Small intestine (tissue), 7 donors: ENCODE measurements at regions not wholly inside any gene's neighbourhood (a gene's known extent, or its start where the extent isn't known, plus 50 kb on each side); places are given as distances from the start of the nearest gene placed in this dataset.
"Not testable (repeated sequence)": the region's sequence is repeated elsewhere in the genome, so short reads cannot be mapped to it uniquely, and the experiment has no call there.

Experiments
- DNase-seq, 2 donors: peaks; one replicate each; pipeline versions ENCODE4 v3.0.0 to v3.0.0-alpha.2; 2013
- FAIRE-seq: peaks from 2 replicates; lab custom pipeline; 2012; peaks lifted over from hg19 to GRCh38; lab: Jason Lieb, UNC
- H3K27ac ChIP-seq, 3 donors: one replicate each; pipeline ENCODE4 v1.5.1; 2013; ENCODE audit warnings: low read length in 2 of 3, mild to moderate bottlenecking in 2 of 3, control low read depth in 1 of 3, inconsistent platforms in 1 of 3, low read depth in 1 of 3, moderate library complexity in 1 of 3
- H3K27me3 ChIP-seq, 3 donors: one replicate each; pipeline ENCODE4 v1.6.1; 2013; ENCODE audit warnings: low read length in 3 of 3, inconsistent platforms in 1 of 3; ENCODE audit not compliant: control insufficient read depth in 3 of 3, insufficient read depth in 3 of 3
- H3K36me3 ChIP-seq, 3 donors: one replicate each; pipeline ENCODE4 v1.6.1; 2013; ENCODE audit warnings: low read length in 3 of 3, inconsistent platforms in 1 of 3, low read depth in 1 of 3, mild to moderate bottlenecking in 1 of 3, moderate library complexity in 1 of 3; ENCODE audit not compliant: control insufficient read depth in 3 of 3, insufficient read depth in 2 of 3
- H3K4me1 ChIP-seq, 3 donors: one replicate each; pipeline ENCODE4 v1.6.1; 2013; ENCODE audit warnings: low read length in 2 of 3, inconsistent platforms in 1 of 3, low read depth in 1 of 3, mild to moderate bottlenecking in 1 of 3, moderate library complexity in 1 of 3; ENCODE audit not compliant: control insufficient read depth in 3 of 3, insufficient read depth in 2 of 3
- H3K4me3 ChIP-seq, 3 donors: one replicate each; pipeline ENCODE4 v1.5.1; 2013; ENCODE audit warnings: low read length in 3 of 3, control low read depth in 1 of 3, inconsistent platforms in 1 of 3, low read depth in 1 of 3, mild to moderate bottlenecking in 1 of 3, moderate library complexity in 1 of 3
- H3K9me3 ChIP-seq, 2 donors: one replicate each; pipeline ENCODE4 v1.6.1; 2013; ENCODE audit warnings: low read depth in 1 of 2, low read length in 1 of 2; ENCODE audit not compliant: control insufficient read depth in 2 of 2, insufficient read depth in 1 of 2
- WGBS, 3 donors: extraction: QIAGEN DNeasy Blood & Tissue Kit; methylation state at CpG; one replicate each; pipeline ENCODE4 v1.1.7; 2013; 5-methylcytosine and 5-hydroxymethylcytosine counted together
- donor health status: healthy with polysubstance abuse.
- donor health status: control.
- donor health status: control.
- donor health status: Bipolar disorder and iron deficiency.
- donor health status: healthy.

DNA sequence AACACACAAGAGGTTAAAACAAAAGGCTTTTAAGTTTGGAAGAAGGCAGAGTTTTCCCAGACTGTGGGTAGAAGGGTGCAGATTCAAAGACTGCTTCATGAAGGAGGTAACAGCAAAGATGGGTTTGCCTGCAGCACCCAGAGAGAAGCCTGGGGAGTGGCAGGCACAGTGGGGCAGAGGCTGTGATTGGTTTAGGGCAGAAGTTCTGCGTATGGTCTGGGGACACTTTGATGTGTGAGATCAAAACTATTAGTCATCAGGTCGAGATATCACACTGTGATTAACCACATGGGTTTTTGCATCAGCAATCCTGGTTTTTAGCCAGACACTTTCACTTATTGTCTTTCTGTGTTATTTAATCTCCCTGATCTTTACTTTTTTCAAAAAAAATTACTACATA, 188.8 kb upstream of the GLRA1 start:
- no peaks in the 10 kb centered on the region for H3K9me3 ChIP-seq
- H3K27ac ChIP-seq = no peak overlapping the region
- H3K36me3 ChIP-seq = no peaks in the 10 kb centered on the region
- DNase-seq (no peak), FAIRE-seq (no peak)
- no peaks in the 10 kb centered on the region for H3K4me1 ChIP-seq
- no peak overlapping the region for H3K4me3 ChIP-seq
- H3K27me3 ChIP-seq = no peaks in the 10 kb centered on the region
- WGBS, 3 donors = 16 to 43% (median 23%) methylated on average over 2 of the region's 2 CpGs

DNA sequence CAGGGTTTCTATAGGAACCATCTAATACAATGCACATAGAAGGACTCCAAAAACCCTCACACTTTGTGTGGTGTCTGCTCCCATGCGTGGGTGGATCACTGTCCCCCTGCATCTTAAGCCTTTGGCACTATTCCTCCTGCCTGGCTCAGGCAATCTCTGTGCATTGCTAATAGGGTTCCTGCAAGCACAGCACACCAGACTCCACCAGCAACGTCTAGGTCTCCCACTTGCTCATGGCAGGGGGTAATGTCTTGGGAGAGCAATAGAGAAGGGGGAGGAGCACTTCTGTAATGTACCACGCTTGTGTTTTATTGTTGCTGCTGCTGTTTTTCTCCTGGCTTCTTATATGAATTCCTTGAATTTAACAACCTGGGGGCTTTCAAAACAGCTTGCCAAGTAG, 182.6 kb upstream of the GLRA1 start:
- Histone ChIP-seq H3K27me3 (no peaks in the 10 kb centered on the region), H3K36me3 (no peaks in the 10 kb centered on the region), H3K27ac (no peak overlapping the region), H3K9me3 (no peaks in the 10 kb centered on the region), H3K4me1 (no peaks in the 10 kb centered on the region), H3K4me3 (no peak overlapping the region)
- DNase-seq = no peak
- FAIRE-seq = no peak
- 27 to 34% (median 32%) methylated on average over 3 of the region's 3 CpGs for WGBS, 3 donors

DNA sequence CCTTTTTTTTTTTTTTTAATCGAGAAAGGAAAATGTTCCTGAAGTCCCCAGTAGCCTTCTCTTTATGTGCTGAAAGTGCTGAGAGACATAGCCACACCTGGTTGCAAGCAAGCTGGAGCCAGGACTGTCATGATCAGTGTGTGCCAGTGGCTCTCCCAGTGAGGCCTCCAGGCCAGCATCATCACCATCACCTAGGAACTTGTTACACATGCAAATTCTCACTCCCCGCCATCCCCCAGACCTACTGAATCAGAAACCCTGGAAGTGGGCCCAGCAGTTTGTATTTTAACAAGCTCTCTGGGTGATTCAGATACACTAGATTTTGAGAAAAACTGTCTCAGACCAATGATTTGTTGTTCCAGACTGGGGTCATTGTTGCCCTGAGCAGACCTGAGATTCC, 181.9 kb upstream of the GLRA1 start:
- H3K27ac ChIP-seq = no peak overlapping the region
- no peaks in the 10 kb centered on the region for H3K36me3 ChIP-seq
- H3K27me3 ChIP-seq = no peaks in the 10 kb centered on the region
- DNase-seq (no peak), FAIRE-seq (no peak)
- no peaks in the 10 kb centered on the region for H3K4me1 ChIP-seq
- no peak overlapping the region for H3K4me3 ChIP-seq
- 82 to 93% (median 84%) methylated on average over 2 of the region's 2 CpGs for WGBS, 3 donors
- H3K9me3 ChIP-seq = no peaks in the 10 kb centered on the region

DNA sequence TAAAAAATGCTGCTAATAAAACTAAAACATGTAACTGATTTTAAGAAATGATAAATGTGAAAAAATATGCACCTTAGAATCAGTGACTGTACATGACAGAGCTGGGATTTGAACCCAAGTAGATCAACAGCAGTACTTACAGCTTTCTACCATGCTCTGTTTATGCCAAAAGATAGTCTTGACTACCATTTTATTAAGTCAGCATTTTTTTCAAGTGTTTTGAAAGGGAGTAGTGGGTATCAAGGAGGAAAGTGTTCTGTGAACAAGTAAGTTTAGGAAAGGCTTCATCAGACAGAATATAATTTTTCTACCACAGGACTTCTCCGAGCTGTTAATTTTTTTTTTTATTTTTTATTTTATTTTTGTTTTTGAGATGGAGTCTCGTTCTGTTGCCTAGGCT, 180.4 kb upstream of the GLRA1 start:
- DNase-seq = no peak
- WGBS, 3 donors = 76 to 89% (median 82%) methylated on average over 2 of the region's 2 CpGs
- H3K4me1 ChIP-seq = no peaks in the 10 kb centered on the region
- H3K36me3 ChIP-seq = no peaks in the 10 kb centered on the region
- no peaks in the 10 kb centered on the region for H3K9me3 ChIP-seq
- H3K27me3 ChIP-seq = no peaks in the 10 kb centered on the region
- H3K4me3 ChIP-seq = no peak overlapping the region
- H3K27ac ChIP-seq = no peak overlapping the region
- FAIRE-seq = no peak

DNA sequence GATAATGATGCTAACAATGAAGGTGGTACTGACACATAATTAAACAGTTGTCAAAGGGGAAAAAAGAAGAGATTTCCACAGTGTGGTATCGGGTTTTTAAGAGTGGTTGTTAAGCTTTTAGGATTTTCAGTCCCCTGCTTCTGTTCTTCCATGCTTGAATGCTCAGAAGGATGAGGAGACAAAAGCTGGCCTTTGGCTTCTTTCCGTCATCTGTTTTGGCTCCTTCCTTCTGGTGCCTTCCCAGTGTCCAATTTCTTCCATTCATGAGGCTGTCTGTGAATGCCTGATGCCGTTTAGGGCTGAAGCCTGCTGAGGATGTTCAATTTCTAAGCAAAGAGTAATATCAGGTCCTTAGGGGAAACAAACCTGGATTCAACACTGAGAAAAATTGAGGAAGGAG, 179.6 kb upstream of the GLRA1 start:
- Histone ChIP-seq H3K4me1 (no peaks in the 10 kb centered on the region), H3K36me3 (no peaks in the 10 kb centered on the region), H3K27me3 (no peaks in the 10 kb centered on the region), H3K9me3 (no peaks in the 10 kb centered on the region), H3K27ac (no peak overlapping the region), H3K4me3 (no peak overlapping the region)
- DNase-seq (no peak), FAIRE-seq (no peak)
- whole genome bisulfite sequencing, 3 donors = 67 to 75% (median 71%) methylated on average over 3 of the region's 3 CpGs

DNA sequence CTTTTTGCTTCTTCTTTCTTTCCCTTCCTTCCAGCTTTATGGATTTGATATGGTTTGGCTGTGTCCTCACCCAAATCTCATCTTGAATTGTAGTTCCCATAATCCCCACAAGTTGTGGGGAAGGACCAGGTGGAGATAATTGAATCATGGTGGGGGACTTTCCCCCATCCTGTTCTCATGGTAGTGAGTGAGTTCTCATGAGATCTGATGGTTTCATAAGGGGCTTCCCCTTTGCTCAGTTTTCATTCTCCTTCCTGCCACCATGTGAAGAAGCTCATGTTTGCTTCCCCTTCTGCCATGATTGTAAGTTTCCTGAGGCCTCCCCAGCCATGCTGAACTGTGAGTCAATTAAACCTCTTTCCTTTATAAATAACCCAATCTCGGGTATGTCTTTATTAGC, 178.3 kb upstream of the GLRA1 start:
- H3K27me3 ChIP-seq, H3K36me3 ChIP-seq, H3K4me1 ChIP-seq, H3K9me3 ChIP-seq, H3K4me3 ChIP-seq, FAIRE-seq, DNase-seq, H3K27ac ChIP-seq: not testable (repeated sequence)
- WGBS, 3 donors = 48 to 55% (median 54%) methylated on average over 1 of the region's 1 CpG

DNA sequence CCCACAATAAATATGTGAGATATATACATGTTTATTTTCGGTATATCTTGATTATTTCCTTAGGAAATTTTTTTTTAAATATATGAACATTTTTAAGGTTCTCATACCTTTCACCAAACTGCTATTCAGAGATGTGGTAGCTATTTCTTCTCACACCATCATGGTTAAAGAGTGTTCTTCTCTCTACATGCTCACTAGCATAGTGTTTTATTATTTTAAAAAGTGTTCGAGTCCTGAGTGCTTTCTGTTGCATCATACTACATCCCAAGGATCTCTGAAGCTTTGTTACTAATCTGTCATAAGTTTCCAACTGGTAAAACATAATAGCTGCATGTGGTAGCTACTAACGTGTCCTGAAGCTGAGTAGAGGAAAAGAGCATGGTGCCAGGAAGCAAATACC, 177.4 kb upstream of the GLRA1 start:
- no peak overlapping the region for H3K27ac ChIP-seq
- no peaks in the 10 kb centered on the region for H3K36me3 ChIP-seq
- DNase-seq (no peak), FAIRE-seq (no peak)
- H3K9me3 ChIP-seq = no peaks in the 10 kb centered on the region
- H3K4me3 ChIP-seq = no peak overlapping the region
- no peaks in the 10 kb centered on the region for H3K4me1 ChIP-seq
- H3K27me3 ChIP-seq = no peaks in the 10 kb centered on the region
- WGBS, 3 donors = 63 to 78% (median 71%) methylated on average over 3 of the region's 3 CpGs

DNA sequence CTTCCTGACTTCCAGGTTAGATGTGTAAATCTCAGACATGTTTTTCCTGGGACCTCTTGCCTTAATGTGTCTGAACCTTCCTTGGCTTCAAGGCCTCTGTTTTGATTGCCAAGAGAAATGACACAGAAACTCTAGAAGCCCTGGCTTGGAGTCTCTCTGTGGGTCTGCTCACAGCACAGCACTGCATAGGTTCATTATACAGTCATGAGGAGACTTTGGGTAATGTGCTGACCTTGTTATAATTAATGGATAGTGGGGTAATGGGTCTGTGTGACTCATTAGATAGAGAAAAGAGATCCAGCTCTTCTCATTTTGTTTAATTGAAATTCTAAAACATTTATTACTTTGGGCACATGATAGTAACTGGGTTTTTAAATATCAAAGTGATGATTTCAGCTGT, 175.8 kb upstream of the GLRA1 start:
- DNase-seq = no peak
- FAIRE-seq = no peak
- no peak overlapping the region for H3K27ac ChIP-seq
- H3K4me3 ChIP-seq = no peak overlapping the region
- no peaks in the 10 kb centered on the region for H3K27me3 ChIP-seq
- no peaks in the 10 kb centered on the region for H3K36me3 ChIP-seq
- H3K4me1 ChIP-seq = no peaks in the 10 kb centered on the region
- no peaks in the 10 kb centered on the region for H3K9me3 ChIP-seq

DNA sequence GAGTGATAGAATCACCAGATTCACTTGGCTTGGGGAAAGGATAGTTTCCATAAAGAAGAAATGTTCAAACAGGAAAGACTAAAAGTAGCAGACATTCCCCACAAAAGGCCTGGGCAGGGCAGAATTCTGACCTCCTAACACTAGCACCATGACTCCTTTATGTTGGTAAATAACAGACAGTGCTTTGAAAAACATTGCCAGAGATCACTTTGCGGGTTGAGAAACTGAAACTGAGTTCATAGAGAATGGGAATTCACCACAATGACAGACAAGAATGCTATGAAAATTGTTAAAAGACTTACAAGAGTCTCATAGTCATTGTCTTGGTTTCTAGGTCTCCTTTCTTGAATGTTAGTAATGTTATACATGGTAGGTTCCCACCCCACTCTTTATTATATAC, 172.5 kb upstream of the GLRA1 start:
- no peak for FAIRE-seq
- WGBS, 3 donors = 35 to 48% (median 39%) methylated on average over 1 of the region's 1 CpG
- no peaks in the 10 kb centered on the region for H3K27me3 ChIP-seq
- no peak for DNase-seq
- no peak overlapping the region for H3K27ac ChIP-seq
- H3K4me1 ChIP-seq = no peaks in the 10 kb centered on the region
- no peaks in the 10 kb centered on the region for H3K36me3 ChIP-seq
- H3K9me3 ChIP-seq = no peaks in the 10 kb centered on the region
- H3K4me3 ChIP-seq = no peak overlapping the region
